Neuronal stem cell (in vitro differentiated cells): ENCODE measurements at regions not wholly inside any gene's neighbourhood (a gene's known extent, or its start where the extent isn't known, plus 50 kb on each side); places are given as distances from the start of the nearest gene placed in this dataset.
A peak's percentile ranks its signal among the peaks of the same experiment; 100 is the strongest.

Experiments
- DNase-seq: peaks from one replicate; pipeline ENCODE4 v3.0.0-alpha.2; 2013; ENCODE audit warnings: low spot score
- H2AFZ ChIP-seq: one replicate; pipeline ENCODE4 v1.6.1; 2013; ENCODE audit warnings: mild to moderate bottlenecking, low read length, inconsistent platforms
- H2AK5ac ChIP-seq: 2 replicates; pipeline ENCODE4 v1.6.1; 2013; ENCODE audit warnings: low read depth, mild to moderate bottlenecking, inconsistent platforms, low read length, moderate library complexity, mixed read lengths
- H2BK120ac ChIP-seq: 2 replicates; pipeline ENCODE4 v1.6.1; 2013; ENCODE audit warnings: low read depth, mild to moderate bottlenecking, inconsistent platforms, low read length, moderate library complexity, mixed read lengths
- H2BK12ac ChIP-seq: one replicate; pipeline ENCODE4 v1.6.1; 2013; ENCODE audit warnings: low read length, inconsistent platforms
- H2BK15ac ChIP-seq: 2 replicates; pipeline ENCODE4 v1.6.1; 2013; ENCODE audit warnings: mild to moderate bottlenecking, low read length, inconsistent platforms, mixed read lengths
- H2BK5ac ChIP-seq: one replicate; pipeline ENCODE4 v1.6.1; 2013; ENCODE audit warnings: inconsistent platforms, mild to moderate bottlenecking, low read length, moderate library complexity
- H3K14ac ChIP-seq: one replicate; pipeline ENCODE4 v1.6.1; 2013; ENCODE audit warnings: low read length, inconsistent platforms
- H3K18ac ChIP-seq: 2 replicates; pipeline ENCODE4 v1.6.1; 2013; ENCODE audit warnings: low read length, inconsistent platforms
- H3K23ac ChIP-seq: 2 replicates; pipeline ENCODE4 v1.6.1; 2013; ENCODE audit warnings: low read depth, mild to moderate bottlenecking, mixed read lengths, low read length, inconsistent platforms; ENCODE audit not compliant: poor library complexity
- H3K27ac ChIP-seq: replicated peaks from 3 replicates; pipeline ENCODE4 v1.5.1; 2013; ENCODE audit warnings: low read length, inconsistent platforms
- H3K27me3 ChIP-seq, 3 experiments: 2 replicates each; pipeline ENCODE4 v1.6.1; 2013; ENCODE audit warnings: low read length in 3 of 3, mild to moderate bottlenecking in 2 of 3, inconsistent platforms in 1 of 3, low read depth in 1 of 3, mixed read lengths in 1 of 3, moderate library complexity in 1 of 3; ENCODE audit not compliant: control insufficient read depth in 3 of 3, insufficient read depth in 3 of 3
- H3K36me3 ChIP-seq, 2 donors: replicated peaks in 1 of 2; 2 replicates each; pipeline ENCODE4 v1.6.1; 2013; ENCODE audit warnings: low read length in 2 of 2; ENCODE audit not compliant: control insufficient read depth in 2 of 2, insufficient read depth in 2 of 2
- H3K4ac ChIP-seq: 2 replicates; pipeline ENCODE4 v1.6.1; 2013; ENCODE audit warnings: inconsistent platforms, mild to moderate bottlenecking, low read length, moderate library complexity
- H3K4me1 ChIP-seq, 2 donors: 1 replicate in 1 of 2; 2 replicates in 1 of 2; pipeline ENCODE4 v1.6.1; 2013; ENCODE audit warnings: low read length in 2 of 2, low read depth in 1 of 2; ENCODE audit not compliant: control insufficient read depth in 2 of 2, insufficient read depth in 1 of 2
- H3K4me2 ChIP-seq: one replicate; pipeline ENCODE4 v1.6.1; 2013; ENCODE audit warnings: mild to moderate bottlenecking, low read length, inconsistent platforms; ENCODE audit not compliant: insufficient read depth, poor library complexity, severe bottlenecking
- H3K4me3 ChIP-seq, 2 donors: 2 replicates each; pipeline ENCODE4 v1.5.1; 2013; ENCODE audit warnings: low read length in 2 of 2, mild to moderate bottlenecking in 2 of 2, inconsistent platforms in 1 of 2, moderate library complexity in 1 of 2
- H3K79me1 ChIP-seq: one replicate; pipeline ENCODE4 v1.6.1; 2013; ENCODE audit warnings: low read depth, mild to moderate bottlenecking, inconsistent platforms, low read length, moderate library complexity
- H3K9ac ChIP-seq: one replicate; pipeline ENCODE4 v1.6.1; 2013; ENCODE audit warnings: mild to moderate bottlenecking, low read depth, low read length, inconsistent platforms; ENCODE audit not compliant: poor library complexity
- H3K9me3 ChIP-seq, 2 donors: replicated peaks in 1 of 2; 2 replicates each; pipeline versions ENCODE3 to v1.6.1; 2013; ENCODE audit warnings: low read length in 2 of 2, mild to moderate bottlenecking in 2 of 2, inconsistent platforms in 1 of 2, low read depth in 1 of 2, mixed read lengths in 1 of 2, moderate library complexity in 1 of 2; ENCODE audit not compliant: control insufficient read depth in 2 of 2, insufficient read depth in 1 of 2
- H4K8ac ChIP-seq: one replicate; pipeline ENCODE4 v1.6.1; 2013; ENCODE audit warnings: low read depth, mild to moderate bottlenecking, inconsistent platforms, low read length, moderate library complexity
- H4K91ac ChIP-seq: one replicate; pipeline ENCODE4 v1.6.1; 2013; ENCODE audit warnings: low read length, low read depth, mild to moderate bottlenecking, inconsistent platforms; ENCODE audit not compliant: poor library complexity
- WGBS, 2 donors: extraction: QIAGEN DNeasy Blood & Tissue Kit; methylation state at CpG; one replicate each; pipeline ENCODE4 v1.1.7; 2013; ENCODE audit warnings: missing lambda C conversion rate in 2 of 2, mixed read lengths in 1 of 2; ENCODE audit not compliant: insufficient read length in 2 of 2, insufficient replicate concordance in 1 of 2; ENCODE audit errors: extremely low coverage in 2 of 2; 5-methylcytosine and 5-hydroxymethylcytosine counted together

DNA sequence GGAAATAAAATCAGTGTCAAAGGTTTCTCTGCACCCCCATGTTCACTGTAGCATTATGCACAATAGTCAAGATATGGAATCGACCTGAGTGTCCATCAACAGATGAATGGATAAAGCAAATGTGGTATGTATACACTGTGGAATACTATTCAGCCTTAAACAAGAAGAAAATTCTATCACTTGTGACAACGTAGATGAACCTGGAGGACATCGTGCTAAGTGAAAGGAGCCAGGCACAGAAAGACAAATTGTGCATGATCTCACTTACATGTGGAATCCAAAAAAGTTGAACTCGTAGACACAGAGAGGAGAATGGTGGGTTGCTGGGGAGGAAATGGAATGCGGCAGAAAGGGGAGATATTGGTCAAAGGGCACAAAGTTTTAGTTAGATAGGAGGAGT lies 136.3 kb upstream of the ESR1 start:
- Histone ChIP-seq H2BK15ac (no peak overlapping the region), H3K36me3 (no peaks in the 10 kb centered on the region), H3K27me3 (no peaks in the 10 kb centered on the region), H3K9me3 (no peaks in the 10 kb centered on the region), H3K4me1 (no peaks in the 10 kb centered on the region), H3K18ac (no peak overlapping the region), H3K4ac (no peak overlapping the region), H3K79me1 (no peaks in the 10 kb centered on the region), H2AFZ (no peak overlapping the region), H3K9ac (no peak overlapping the region), H2BK5ac (no peak overlapping the region), H3K23ac (no peak overlapping the region), H4K91ac (no peak overlapping the region), H3K27ac (no peak overlapping the region), H4K8ac (no peak overlapping the region), H3K4me2 (no peak overlapping the region), H3K14ac (no peak overlapping the region), H2BK120ac (no peak overlapping the region), H3K4me3 (no peak overlapping the region), H2AK5ac (no peak overlapping the region), H2BK12ac (no peak overlapping the region)
- WGBS, 2 donors, result no CpG with 5 or more reads among the region's 5 CpGs
- DNase-seq, result no peak

DNA sequence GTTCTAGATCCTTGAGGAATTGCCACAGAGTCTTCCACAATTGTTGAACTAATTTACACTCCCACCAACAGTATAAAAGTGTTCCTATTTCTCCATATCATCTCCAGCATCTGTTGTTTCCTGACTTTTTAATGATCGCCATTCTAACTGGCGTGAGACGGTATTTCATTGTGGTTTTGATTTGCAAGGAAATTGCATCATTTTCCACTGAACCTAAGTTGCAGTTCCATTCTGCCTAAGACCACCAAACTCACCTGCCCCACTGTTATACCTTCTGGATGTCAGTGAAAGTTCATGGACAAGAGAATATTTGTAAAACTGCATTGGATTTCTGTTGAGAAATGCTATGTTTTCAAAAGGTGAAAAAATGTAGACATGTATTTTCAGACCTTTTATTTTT lies 132.9 kb upstream of the ESR1 start:
- WGBS, 2 donors, result no CpG with 5 or more reads among the region's 3 CpGs
- Histone ChIP-seq H3K18ac (no peak overlapping the region), H3K9ac (no peak overlapping the region), H3K14ac (no peak overlapping the region), H3K4ac (no peak overlapping the region), H2BK12ac (no peak overlapping the region), H3K9me3 (no peaks in the 10 kb centered on the region), H3K4me2 (no peak overlapping the region), H2BK5ac (no peak overlapping the region), H3K4me1 (no peaks in the 10 kb centered on the region), H2AK5ac (no peak overlapping the region), H3K23ac (no peak overlapping the region), H3K4me3 (no peak overlapping the region), H2BK15ac (no peak overlapping the region), H4K91ac (no peak overlapping the region), H3K27ac (no peak overlapping the region), H2BK120ac (no peak overlapping the region), H3K79me1 (no peaks in the 10 kb centered on the region), H3K36me3 (no peaks in the 10 kb centered on the region), H4K8ac (no peak overlapping the region), H3K27me3 (no peaks in the 10 kb centered on the region), H2AFZ (no peak overlapping the region)
- no peak for DNase-seq

DNA sequence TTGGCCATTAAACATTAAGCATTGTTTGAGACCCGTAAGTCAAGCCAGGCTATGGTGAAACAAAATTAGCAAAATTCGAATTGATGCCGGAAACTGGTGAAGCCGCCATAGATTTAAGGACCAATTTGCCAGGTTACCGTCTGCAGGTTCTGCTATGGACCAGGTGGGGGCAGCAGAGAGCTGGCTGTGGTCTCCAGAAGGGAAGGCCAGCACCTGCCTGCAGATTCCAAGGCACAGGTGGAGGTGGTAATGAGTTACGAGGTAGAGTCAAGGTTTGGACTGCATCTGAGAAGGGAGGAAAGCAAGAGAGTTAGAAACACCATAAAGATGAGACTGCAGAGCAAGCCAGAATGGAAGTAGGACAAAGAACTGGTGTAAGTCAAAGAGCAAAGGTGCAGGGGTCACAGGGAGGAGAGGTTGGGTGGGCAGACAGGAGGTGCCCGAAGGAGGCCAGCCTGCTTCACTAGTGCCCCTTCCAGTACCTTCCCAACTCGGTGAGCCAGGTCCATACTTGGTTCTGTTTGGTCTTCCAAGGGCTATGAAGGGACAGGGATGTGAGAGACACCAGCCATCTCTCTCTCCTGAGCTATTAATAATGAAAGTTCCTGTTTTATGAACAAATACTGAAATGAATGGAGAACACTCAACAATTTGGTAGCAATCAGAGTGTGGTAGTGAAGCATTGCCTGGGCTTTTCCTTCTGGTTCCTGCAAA lies 131.6 kb upstream of the ESR1 start:
- Histone ChIP-seq H3K4ac (no peak overlapping the region), H3K9me3 (no peaks in the 10 kb centered on the region), H3K18ac (no peak overlapping the region), H3K23ac (no peak overlapping the region), H3K27me3 (no peaks in the 10 kb centered on the region), H3K9ac (no peak overlapping the region), H3K4me1 (no peaks in the 10 kb centered on the region), H3K27ac (no peak overlapping the region), H2AFZ (no peak overlapping the region), H3K4me2 (no peak overlapping the region), H2BK5ac (no peak overlapping the region), H2BK15ac (no peak overlapping the region), H2AK5ac (no peak overlapping the region), H3K36me3 (no peaks in the 10 kb centered on the region), H3K4me3 (no peak overlapping the region), H3K79me1 (no peaks in the 10 kb centered on the region), H2BK120ac (no peak overlapping the region), H2BK12ac (no peak overlapping the region), H4K91ac (no peak overlapping the region), H4K8ac (no peak overlapping the region), H3K14ac (no peak overlapping the region)
- no CpG with 5 or more reads among the region's 8 CpGs for WGBS, 2 donors
- DNase-seq, result peak; percentile 47

DNA sequence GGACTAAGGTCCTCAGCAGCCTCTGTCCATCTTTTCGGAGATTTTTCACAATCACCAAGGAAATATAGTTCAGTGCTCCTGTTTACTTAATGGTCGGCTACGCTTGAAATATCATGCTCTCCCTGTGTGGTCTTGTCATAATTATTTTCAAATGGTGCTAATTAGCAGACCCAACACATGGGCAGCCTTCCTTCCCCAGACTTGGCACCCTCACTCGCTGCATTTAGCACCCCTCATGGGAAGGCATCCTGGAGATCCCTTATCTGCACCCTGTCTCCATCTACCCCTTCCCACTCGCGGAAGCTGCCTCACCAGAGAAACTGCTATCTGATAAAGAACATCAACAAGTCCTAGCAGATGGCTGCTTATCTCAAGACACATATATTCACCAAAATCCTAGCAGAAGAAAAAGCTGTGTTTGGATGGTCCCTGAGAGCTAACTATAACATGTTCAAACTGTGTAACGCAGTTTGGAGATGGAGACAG lies 131.0 kb upstream of the ESR1 start:
- no peak overlapping the region for H3K4ac ChIP-seq
- H2AK5ac ChIP-seq, result no peak overlapping the region
- no peak overlapping the region for H3K18ac ChIP-seq
- H4K8ac ChIP-seq, result no peak overlapping the region
- no peak overlapping the region for H3K4me2 ChIP-seq
- no peak overlapping the region for H3K23ac ChIP-seq
- DNase-seq, result no peak
- no peak overlapping the region for H2BK12ac ChIP-seq
- no peak overlapping the region for H3K9ac ChIP-seq
- no peak overlapping the region for H2AFZ ChIP-seq
- no peaks in the 10 kb centered on the region for H3K36me3 ChIP-seq
- no CpG with 5 or more reads among the region's 7 CpGs for WGBS, 2 donors
- no peak overlapping the region for H2BK15ac ChIP-seq
- no peaks in the 10 kb centered on the region for H3K79me1 ChIP-seq
- no peaks in the 10 kb centered on the region for H3K27me3 ChIP-seq
- no peak overlapping the region for H4K91ac ChIP-seq
- no peak overlapping the region for H3K4me3 ChIP-seq
- no peaks in the 10 kb centered on the region for H3K4me1 ChIP-seq
- H3K27ac ChIP-seq, result no peak overlapping the region
- H2BK120ac ChIP-seq, result no peak overlapping the region
- no peak overlapping the region for H2BK5ac ChIP-seq
- no peaks in the 10 kb centered on the region for H3K9me3 ChIP-seq
- no peak overlapping the region for H3K14ac ChIP-seq
